Caco-2 (cell line): ENCODE measurements at regions not wholly inside any gene's neighbourhood (a gene's known extent, or its start where the extent isn't known, plus 50 kb on each side); places are given as distances from the start of the nearest gene placed in this dataset.

ENCODE experiments used
- BruUV-seq: library from RNA; stranded (reverse); fragments of 400-500 nt; replicated peaks from 2 replicates; lab custom pipeline; 2021; lab: Mats Ljungman, UMichigan
- CTCF ChIA-PET: fragments of 300-600 bp; sonication (Branson Sonifier 250); formaldehyde crosslinking; loops from one replicate; lab custom pipeline; 2022; ENCODE audit warnings: antibody characterized with exemption; lab: Charles Lee
- POLR2A ChIA-PET: fragments of 300-600 bp; sonication (Branson Sonifier 250); formaldehyde crosslinking; loops from one replicate; lab custom pipeline; 2022; ENCODE audit warnings: antibody characterized with exemption; lab: Charles Lee
- DNase-seq, 2 experiments: peaks; one replicate each; pipeline versions ENCODE4 v3.0.0 to v3.0.0-alpha.2; 2020 to 2022
- H3K27me3 ChIP-seq: replicated peaks from 2 replicates; pipeline ENCODE4 v1.6.0; 2011; ENCODE audit warnings: low read length; ENCODE audit not compliant: control insufficient read depth, insufficient read depth
- H3K36me3 ChIP-seq: 2 replicates; pipeline ENCODE4 v1.5.1; 2011; ENCODE audit warnings: low read length; ENCODE audit not compliant: control insufficient read depth, insufficient read depth
- H3K4me1 ChIP-seq: fragments of 250-450 bp; sonication (Bioruptor Pico); 2 replicates; pipeline ENCODE4 v1.5.1; 2020; ENCODE audit warnings: mild to moderate bottlenecking
- H3K4me3 ChIP-seq: 2 replicates; pipeline ENCODE4 v1.5.1; 2011; ENCODE audit warnings: low read depth, mild to moderate bottlenecking, control low read depth, low read length
- H3K9me3 ChIP-seq: fragments of 250-450 bp; sonication (Bioruptor Pico); 2 replicates; pipeline ENCODE4 v1.5.1; 2020; ENCODE audit warnings: mild to moderate bottlenecking, moderate library complexity
- H3K27ac Mint-ChIP-seq: one replicate; pipeline ENCODE4 v1.8.0; 2022; ENCODE audit warnings: mixed read lengths; ENCODE audit not compliant: unreplicated experiment
- H3K27me3 Mint-ChIP-seq: one replicate; pipeline ENCODE4 v1.8.0; 2022; ENCODE audit warnings: mixed read lengths; ENCODE audit not compliant: insufficient read depth, unreplicated experiment
- H3K36me3 Mint-ChIP-seq: one replicate; pipeline ENCODE4 v1.8.0; 2022; ENCODE audit warnings: mild to moderate bottlenecking, mixed read lengths; ENCODE audit not compliant: insufficient read depth, unreplicated experiment
- H3K4me1 Mint-ChIP-seq: one replicate; pipeline ENCODE4 v1.8.0; 2022; ENCODE audit warnings: low read depth, mixed read lengths; ENCODE audit not compliant: unreplicated experiment
- H3K4me3 Mint-ChIP-seq: one replicate; pipeline ENCODE4 v1.8.0; 2022; ENCODE audit warnings: mild to moderate bottlenecking, moderate library complexity, mixed read lengths; ENCODE audit not compliant: unreplicated experiment
- H3K9me3 Mint-ChIP-seq: one replicate; pipeline ENCODE4 v1.8.0; 2022; ENCODE audit warnings: mixed read lengths; ENCODE audit not compliant: unreplicated experiment
- CTCF ChIP-seq, 2 experiments: fragments of 200-600 bp in 1 of 2; IDR thresholded peaks; 1 replicate in 1 of 2; 2 replicates in 1 of 2; pipeline versions ENCODE4 v1.5.1 to v1.8.0; 2011 to 2022; ENCODE audit warnings: antibody characterized with exemption in 1 of 2, control low read depth in 1 of 2, inconsistent platforms in 1 of 2, low read depth in 1 of 2, low read length in 1 of 2, mild to moderate bottlenecking in 1 of 2, moderate library complexity in 1 of 2; ENCODE audit not compliant: insufficient read depth in 1 of 2, severe bottlenecking in 1 of 2, unreplicated experiment in 1 of 2
- intact Hi-C: fragments of 100-400 bp; cut with micrococcal nuclease; formaldehyde crosslinking; loops from one replicate; pipeline ENCODE4 v1.10.0; 2022; ENCODE audit not compliant: unreplicated experiment

- no peaks in the 10 kb centered on the region for H3K27me3 Mint-ChIP-seq
Measured at GRCh38 chr15:69664572-69665571, 212.3 kb downstream of the RPLP1 start.

DNA sequence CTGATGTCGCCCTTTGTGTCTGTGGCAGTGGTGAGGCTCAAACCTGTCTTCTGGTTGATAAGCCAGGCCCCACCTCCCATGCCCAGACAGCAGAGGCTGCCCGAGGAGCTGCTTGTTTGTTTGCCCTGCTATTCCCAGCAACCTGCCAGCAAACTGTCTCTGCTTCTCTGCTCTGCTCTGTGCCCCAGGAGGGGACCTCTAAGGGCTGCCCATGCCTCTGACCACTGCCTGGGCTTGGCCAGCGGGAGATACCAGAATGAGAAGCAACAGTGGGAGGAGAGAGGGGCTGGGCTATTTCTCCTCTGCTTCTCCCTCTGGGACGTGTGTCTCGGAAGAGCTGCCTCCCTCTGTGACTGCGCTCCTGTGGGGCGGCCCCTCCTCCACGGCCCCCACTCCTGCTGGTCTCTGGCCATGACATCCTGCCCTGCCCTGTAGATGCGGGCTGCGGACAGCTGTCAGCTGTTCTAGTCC is 213.1 kb downstream of the RPLP1 start:
- Histone ChIP-seq H3K4me3 (no peak overlapping the region), H3K36me3 (no peaks in the 10 kb centered on the region), H3K4me1 (no peaks in the 10 kb centered on the region), H3K27me3 (no peaks in the 10 kb centered on the region), H3K9me3 (no peaks in the 10 kb centered on the region)
- DNase-seq = no peak
- BruUV-seq = no TSS peak
- H3K4me1 Mint-ChIP-seq = no peaks in the 10 kb centered on the region
- no peak overlapping the region for H3K4me3 Mint-ChIP-seq
- POLR2A ChIA-PET = no interaction called here
- H3K9me3 Mint-ChIP-seq = no peaks in the 10 kb centered on the region
- CTCF ChIA-PET = no interaction called here
- TF ChIP-seq CTCF (IDR thresholded peaks at IDR 0.05; ENCODE audit: insufficient read depth in 1 of 2, low read depth in 1 of 2, low read length in 1 of 2, severe bottlenecking in 1 of 2, unreplicated experiment in 1 of 2) = no peak
- H3K36me3 Mint-ChIP-seq = no peaks in the 10 kb centered on the region
- intact Hi-C loops = no loop called here
- no peaks in the 10 kb centered on the region for H3K27me3 Mint-ChIP-seq
- H3K27ac Mint-ChIP-seq = no peak overlapping the region

More at GRCh38 chr15:69664572-69665571, 212.3 kb downstream of the RPLP1 start:
- Histone ChIP-seq H3K27me3 (no peaks in the 10 kb centered on the region), H3K4me3 (no peak overlapping the region), H3K4me1 (no peaks in the 10 kb centered on the region), H3K36me3 (no peaks in the 10 kb centered on the region), H3K9me3 (no peaks in the 10 kb centered on the region)
- ChIA-PET CTCF (no interaction called here), POLR2A (no interaction called here)
- no peaks in the 10 kb centered on the region for H3K9me3 Mint-ChIP-seq
- no peak for DNase-seq
- no peak overlapping the region for H3K27ac Mint-ChIP-seq
- no TSS peak for BruUV-seq
- intact Hi-C loops = no loop called here
- no peak for TF ChIP-seq CTCF (IDR thresholded peaks at IDR 0.05; ENCODE audit: insufficient read depth in 1 of 2, low read depth in 1 of 2, low read length in 1 of 2, severe bottlenecking in 1 of 2, unreplicated experiment in 1 of 2)
- no peaks in the 10 kb centered on the region for H3K4me1 Mint-ChIP-seq
- no peaks in the 10 kb centered on the region for H3K36me3 Mint-ChIP-seq
- no peak overlapping the region for H3K4me3 Mint-ChIP-seq

- H3K27me3 ChIP-seq = no peaks in the 10 kb centered on the region
Measured at GRCh38 chr15:69666441-69666882, 213.8 kb downstream of the RPLP1 start.

More at GRCh38 chr15:69666441-69666882, 213.8 kb downstream of the RPLP1 start:
- BruUV-seq = no TSS peak
- no peaks in the 10 kb centered on the region for H3K36me3 ChIP-seq
- Mint-ChIP-seq H3K4me3 (no peak overlapping the region), H3K27ac (no peak overlapping the region), H3K36me3 (no peaks in the 10 kb centered on the region), H3K27me3 (no peaks in the 10 kb centered on the region), H3K4me1 (no peaks in the 10 kb centered on the region), H3K9me3 (no peaks in the 10 kb centered on the region)
- CTCF ChIA-PET = no interaction called here
- no peak for DNase-seq
- intact Hi-C loops = no loop called here
- H3K9me3 ChIP-seq = no peaks in the 10 kb centered on the region
- no peak for TF ChIP-seq CTCF (IDR thresholded peaks at IDR 0.05; ENCODE audit: insufficient read depth in 1 of 2, low read depth in 1 of 2, low read length in 1 of 2, severe bottlenecking in 1 of 2, unreplicated experiment in 1 of 2)
- no peak overlapping the region for H3K4me3 ChIP-seq
- POLR2A ChIA-PET = no interaction called here
- no peaks in the 10 kb centered on the region for H3K4me1 ChIP-seq
